ENCODE measurements at regions not wholly inside any gene's neighbourhood (a gene's known extent, or its start where the extent isn't known, plus 50 kb on each side); places are given as distances from the start of the nearest gene placed in this dataset.

GRCh38 chr4:45482346-45482745 is 641.5 kb downstream of the GABRG1 start:
- Histone ChIP-seq H3K79me2 (ENCODE audit: low read length) (no peaks in the 10 kb centered on the region), H3K4me2 (ENCODE audit: low read length) (no peak overlapping the region), H3F3A (ENCODE audit: low read length, unreplicated experiment) (no peaks in the 10 kb centered on the region), H3K9ac (ENCODE audit: low read length) (no peak overlapping the region), H3K4me3 (ENCODE audit: low read length) (no peak overlapping the region), H2AFZ (ENCODE audit: low read length) (no peak overlapping the region), H3K27ac (ENCODE audit: low read length) (no peak overlapping the region), H3K9me2 (replicated peaks; ENCODE audit: low read length) (no peaks in the 10 kb centered on the region), H3K27me3 (ENCODE audit: low read length) (no peaks in the 10 kb centered on the region), H3K9me3 (ENCODE audit: low read length) (no peaks in the 10 kb centered on the region), H3K4me1 (ENCODE audit: insufficient read depth, low read length) (no peaks in the 10 kb centered on the region), H4K20me1 (ENCODE audit: low read length) (no peaks in the 10 kb centered on the region), H3K36me3 (ENCODE audit: low read depth, low read length) (no peaks in the 10 kb centered on the region)
- no peak for DNase-seq
- TF ChIP-seq EZH2 (IDR thresholded peaks at IDR 0.05; ENCODE audit: low read length, unreplicated experiment): no peak
- TF ChIP-seq EZH2phosphoT487 (IDR thresholded peaks at IDR 0.05; ENCODE audit: borderline replicate concordance, low read length): no peak
- no peak for TF ChIP-seq CTCF (conservative IDR thresholded peaks at IDR 0.05; ENCODE audit: low read depth, low read length)
- intact Hi-C loops (cut with micrococcal nuclease): no loop called here
- ATAC-seq: no peak
- ChIA-PET POLR2A (ENCODE audit: unreplicated experiment) (no interaction called here), CTCF (no interaction called here)
- BruUV-seq (replicated peaks): no TSS peak

DNA sequence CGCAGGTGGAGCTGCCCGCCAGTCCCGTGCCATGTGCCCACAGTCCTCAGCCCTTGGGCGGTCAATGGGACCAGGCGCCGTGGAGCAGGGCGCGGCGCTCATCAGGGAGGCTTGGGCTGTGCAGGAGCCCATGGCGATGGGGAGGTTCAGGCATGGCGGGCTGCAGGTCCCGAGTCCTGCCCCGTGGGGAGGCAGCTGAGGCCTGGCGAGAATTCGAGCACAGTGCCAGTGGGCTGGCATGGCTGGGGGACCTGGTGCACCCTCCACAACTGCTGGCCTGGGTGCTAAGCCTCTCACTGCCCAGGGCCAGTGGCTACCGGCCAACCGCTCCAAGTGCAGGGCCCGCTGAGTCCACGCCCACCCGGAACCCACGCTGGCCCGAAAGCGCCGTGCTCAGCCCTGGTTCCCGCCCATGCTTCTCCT is 646.5 kb downstream of the GABRG1 start:
- no peaks in the 10 kb centered on the region for H3F3A ChIP-seq (ENCODE audit: low read length, unreplicated experiment)
- no peak for DNase-seq
- no peak overlapping the region for H2AFZ ChIP-seq (ENCODE audit: low read length)
- no peak overlapping the region for H3K4me2 ChIP-seq (ENCODE audit: low read length)
- no peak overlapping the region for H3K27ac ChIP-seq (ENCODE audit: low read length)
- ChIA-PET POLR2A (ENCODE audit: unreplicated experiment) (no interaction called here), CTCF (no interaction called here)
- H3K4me3 ChIP-seq (ENCODE audit: low read length): no peak overlapping the region
- TF ChIP-seq EZH2 (IDR thresholded peaks at IDR 0.05; ENCODE audit: low read length, unreplicated experiment) (no peak), CTCF (conservative IDR thresholded peaks at IDR 0.05; ENCODE audit: low read depth, low read length) (no peak), EZH2phosphoT487 (IDR thresholded peaks at IDR 0.05; ENCODE audit: borderline replicate concordance, low read length) (no peak)
- H3K9me3 ChIP-seq (ENCODE audit: low read length): no peaks in the 10 kb centered on the region
- H3K36me3 ChIP-seq (ENCODE audit: low read depth, low read length): no peaks in the 10 kb centered on the region
- no peaks in the 10 kb centered on the region for H3K79me2 ChIP-seq (ENCODE audit: low read length)
- ATAC-seq: no peak
- H3K4me1 ChIP-seq (ENCODE audit: insufficient read depth, low read length): no peaks in the 10 kb centered on the region
- H3K9me2 ChIP-seq (replicated peaks; ENCODE audit: low read length): no peaks in the 10 kb centered on the region
- intact Hi-C loops (cut with micrococcal nuclease): no loop called here
- no peaks in the 10 kb centered on the region for H4K20me1 ChIP-seq (ENCODE audit: low read length)
- no peaks in the 10 kb centered on the region for H3K27me3 ChIP-seq (ENCODE audit: low read length)
- H3K9ac ChIP-seq (ENCODE audit: low read length): no peak overlapping the region
- BruUV-seq (replicated peaks): no TSS peak

- DNase-seq: no peak
- POLR2A ChIA-PET (ENCODE audit: unreplicated experiment): no interaction called here
- no peak overlapping the region for H3K4me2 ChIP-seq (ENCODE audit: low read length)
- no peaks in the 10 kb centered on the region for H3K27me3 ChIP-seq (ENCODE audit: low read length)
- BruUV-seq (replicated peaks): no TSS peak
- CTCF ChIA-PET: no interaction called here
- H3F3A ChIP-seq (ENCODE audit: low read length, unreplicated experiment): no peaks in the 10 kb centered on the region
- H3K36me3 ChIP-seq (ENCODE audit: low read depth, low read length): no peaks in the 10 kb centered on the region
- H3K4me3 ChIP-seq (ENCODE audit: low read length): no peak overlapping the region
- no peaks in the 10 kb centered on the region for H4K20me1 ChIP-seq (ENCODE audit: low read length)
- H3K9me3 ChIP-seq (ENCODE audit: low read length): no peaks in the 10 kb centered on the region
- ATAC-seq: no peak
- no peaks in the 10 kb centered on the region for H3K9me2 ChIP-seq (replicated peaks; ENCODE audit: low read length)
- H2AFZ ChIP-seq (ENCODE audit: low read length): no peak overlapping the region
- no peaks in the 10 kb centered on the region for H3K79me2 ChIP-seq (ENCODE audit: low read length)
- H3K9ac ChIP-seq (ENCODE audit: low read length): no peak overlapping the region
- H3K27ac ChIP-seq (ENCODE audit: low read length): no peak overlapping the region
- H3K4me1 ChIP-seq (ENCODE audit: insufficient read depth, low read length): no peaks in the 10 kb centered on the region
- TF ChIP-seq EZH2phosphoT487 (IDR thresholded peaks at IDR 0.05; ENCODE audit: borderline replicate concordance, low read length) (no peak), CTCF (conservative IDR thresholded peaks at IDR 0.05; ENCODE audit: low read depth, low read length) (no peak), EZH2 (IDR thresholded peaks at IDR 0.05; ENCODE audit: low read length, unreplicated experiment) (no peak)
- intact Hi-C loops (cut with micrococcal nuclease): no loop called here
These were observed 648.3 kb downstream of the GABRG1 start for GRCh38 chr4:45475548-45475947.
